ENCODE measurements at regions not wholly inside any gene's neighbourhood (a gene's known extent, or its start where the extent isn't known, plus 50 kb on each side); places are given as distances from the start of the nearest gene placed in this dataset.

- H3K4me1 ChIP-seq = peaks cover 24% of the 10 kb centered on the region
- no peaks in the 10 kb centered on the region; the same call in 1 of the 2 replicates for H3K36me3 ChIP-seq
- DNase-seq = no peak
- H3K9me3 ChIP-seq = no peaks in the 10 kb centered on the region
- TF ChIP-seq, protein P1, sequence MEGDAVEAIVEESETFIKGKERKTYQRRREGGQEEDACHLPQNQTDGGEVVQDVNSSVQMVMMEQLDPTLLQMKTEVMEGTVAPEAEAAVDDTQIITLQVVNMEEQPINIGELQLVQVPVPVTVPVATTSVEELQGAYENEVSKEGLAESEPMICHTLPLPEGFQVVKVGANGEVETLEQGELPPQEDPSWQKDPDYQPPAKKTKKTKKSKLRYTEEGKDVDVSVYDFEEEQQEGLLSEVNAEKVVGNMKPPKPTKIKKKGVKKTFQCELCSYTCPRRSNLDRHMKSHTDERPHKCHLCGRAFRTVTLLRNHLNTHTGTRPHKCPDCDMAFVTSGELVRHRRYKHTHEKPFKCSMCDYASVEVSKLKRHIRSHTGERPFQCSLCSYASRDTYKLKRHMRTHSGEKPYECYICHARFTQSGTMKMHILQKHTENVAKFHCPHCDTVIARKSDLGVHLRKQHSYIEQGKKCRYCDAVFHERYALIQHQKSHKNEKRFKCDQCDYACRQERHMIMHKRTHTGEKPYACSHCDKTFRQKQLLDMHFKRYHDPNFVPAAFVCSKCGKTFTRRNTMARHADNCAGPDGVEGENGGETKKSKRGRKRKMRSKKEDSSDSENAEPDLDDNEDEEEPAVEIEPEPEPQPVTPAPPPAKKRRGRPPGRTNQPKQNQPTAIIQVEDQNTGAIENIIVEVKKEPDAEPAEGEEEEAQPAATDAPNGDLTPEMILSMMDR (IDR thresholded peaks at IDR 0.05; ENCODE audit: low read depth, low read length) = no peak
- peaks cover 6% of the 10 kb centered on the region; the same call in 1 of the 2 replicates for H3K27me3 ChIP-seq
- H3K4me3 ChIP-seq (ENCODE audit: low read depth, low read length) = no peak overlapping the region
These were observed 50.5 kb upstream of the IKBKE start for GRCh38 chr1:206419783-206420182.

- Histone ChIP-seq H3K4me1 (peaks cover 18% of the 10 kb centered on the region), H3K36me3 (no peaks in the 10 kb centered on the region; the same call in 1 of the 2 replicates), H3K9me3 (no peaks in the 10 kb centered on the region), H3K4me3 (ENCODE audit: low read depth, low read length) (no peak overlapping the region), H3K27me3 (peaks cover 6% of the 10 kb centered on the region; the same call in 1 of the 2 replicates)
- DNase-seq = no peak
- TF ChIP-seq, protein P1 (IDR thresholded peaks at IDR 0.05; ENCODE audit: low read depth, low read length) = no peak
These were observed 49.8 kb upstream of the IKBKE start for GRCh38 chr1:206420471-206420870.
